MG63 (cell line): ENCODE measurements at regions not wholly inside any gene's neighbourhood (a gene's known extent, or its start where the extent isn't known, plus 50 kb on each side); places are given as distances from the start of the nearest gene placed in this dataset.

Experiments
- DNase-seq: peaks from one replicate; pipeline ENCODE4 v3.0.0-alpha.2; 2020
- H3K27me3 ChIP-seq: fragments of 250-450 bp; sonication (Bioruptor Pico); 2 replicates; pipeline ENCODE4 v1.5.1; 2020; ENCODE audit warnings: mild to moderate bottlenecking, moderate library complexity
- H3K36me3 ChIP-seq: fragments of 250-450 bp; sonication (Bioruptor Pico); 2 replicates; pipeline ENCODE4 v1.5.1; 2020; ENCODE audit warnings: mild to moderate bottlenecking, moderate library complexity
- H3K4me3 ChIP-seq: fragments of 250-450 bp; sonication (Bioruptor Pico); 2 replicates; pipeline ENCODE4 v1.5.1; 2020; ENCODE audit warnings: mild to moderate bottlenecking, moderate library complexity
- H3K9me3 ChIP-seq: fragments of 250-450 bp; sonication (Bioruptor Pico); 2 replicates; pipeline ENCODE4 v1.5.1; 2020; ENCODE audit warnings: mild to moderate bottlenecking, moderate library complexity

GRCh38 chr21:23488245-23488644, 2119.0 kb downstream of the MRPL39 start:
- no peaks in the 10 kb centered on the region for H3K27me3 ChIP-seq
- H3K9me3 ChIP-seq, result no peaks in the 10 kb centered on the region
- H3K36me3 ChIP-seq, result no peaks in the 10 kb centered on the region
- H3K4me3 ChIP-seq, result no peak overlapping the region
- no peak for DNase-seq

GRCh38 chr21:23480591-23481270, 2126.6 kb downstream of the MRPL39 start:
- H3K27me3 ChIP-seq, result no peaks in the 10 kb centered on the region
- no peak overlapping the region for H3K4me3 ChIP-seq
- H3K9me3 ChIP-seq, result no peaks in the 10 kb centered on the region
- no peaks in the 10 kb centered on the region for H3K36me3 ChIP-seq
- no peak for DNase-seq

GRCh38 chr21:23478381-23478780, 2128.9 kb downstream of the MRPL39 start:
- Histone ChIP-seq H3K9me3 (no peaks in the 10 kb centered on the region), H3K4me3 (no peak overlapping the region), H3K27me3 (no peaks in the 10 kb centered on the region), H3K36me3 (no peaks in the 10 kb centered on the region)
- DNase-seq, result no peak

- Histone ChIP-seq H3K9me3 (no peaks in the 10 kb centered on the region), H3K4me3 (no peak overlapping the region), H3K27me3 (no peaks in the 10 kb centered on the region), H3K36me3 (no peaks in the 10 kb centered on the region)
- DNase-seq, result no peak
These were observed 2131.7 kb downstream of the MRPL39 start for GRCh38 chr21:23475281-23476219.

- H3K4me3 ChIP-seq, result no peak overlapping the region
- H3K9me3 ChIP-seq, result no peaks in the 10 kb centered on the region
- no peaks in the 10 kb centered on the region for H3K27me3 ChIP-seq
- no peak for DNase-seq
- H3K36me3 ChIP-seq, result no peaks in the 10 kb centered on the region
These were observed 2135.4 kb downstream of the MRPL39 start for GRCh38 chr21:23471877-23472276.

GRCh38 chr21:23463365-23463764, 2143.9 kb downstream of the MRPL39 start:
- Histone ChIP-seq H3K9me3 (no peaks in the 10 kb centered on the region), H3K36me3 (no peaks in the 10 kb centered on the region)

GRCh38 chr21:23455676-23456075, 2151.6 kb downstream of the MRPL39 start:
- no peaks in the 10 kb centered on the region for H3K27me3 ChIP-seq
- no peaks in the 10 kb centered on the region for H3K36me3 ChIP-seq
- no peaks in the 10 kb centered on the region for H3K9me3 ChIP-seq
- DNase-seq, result no peak
- peak overlapping the region; percentile 31 for H3K4me3 ChIP-seq

More at GRCh38 chr21:23463365-23463764, 2143.9 kb downstream of the MRPL39 start:
- H3K27me3 ChIP-seq, result no peaks in the 10 kb centered on the region
- no peak for DNase-seq
- H3K4me3 ChIP-seq, result no peak overlapping the region

GRCh38 chr21:23452384-23453083, 2154.7 kb downstream of the MRPL39 start:
- Histone ChIP-seq H3K27me3 (no peaks in the 10 kb centered on the region), H3K4me3 (no peak overlapping the region), H3K36me3 (no peaks in the 10 kb centered on the region), H3K9me3 (no peaks in the 10 kb centered on the region)
- peak; percentile 5 for DNase-seq

GRCh38 chr21:23445307-23445706, 2162.0 kb downstream of the MRPL39 start:
- H3K36me3 ChIP-seq, result no peaks in the 10 kb centered on the region
- H3K27me3 ChIP-seq, result no peaks in the 10 kb centered on the region
- no peak overlapping the region for H3K4me3 ChIP-seq
- H3K9me3 ChIP-seq, result no peaks in the 10 kb centered on the region
- DNase-seq, result no peak

- no peaks in the 10 kb centered on the region for H3K36me3 ChIP-seq
- DNase-seq, result no peak
- H3K9me3 ChIP-seq, result no peaks in the 10 kb centered on the region
- H3K4me3 ChIP-seq, result no peak overlapping the region
- no peaks in the 10 kb centered on the region for H3K27me3 ChIP-seq
These were observed 2169.2 kb downstream of the MRPL39 start for GRCh38 chr21:23438081-23438480.

GRCh38 chr21:23402929-23403520, 2204.3 kb downstream of the MRPL39 start:
- Histone ChIP-seq H3K27me3 (no peaks in the 10 kb centered on the region), H3K9me3 (no peaks in the 10 kb centered on the region), H3K4me3 (no peak overlapping the region), H3K36me3 (no peaks in the 10 kb centered on the region)
- no peak for DNase-seq

- no peaks in the 10 kb centered on the region for H3K9me3 ChIP-seq
- no peaks in the 10 kb centered on the region for H3K36me3 ChIP-seq
- no peaks in the 10 kb centered on the region for H3K27me3 ChIP-seq
- no peak for DNase-seq
- H3K4me3 ChIP-seq, result no peak overlapping the region
These were observed 2206.0 kb downstream of the MRPL39 start for GRCh38 chr21:23401278-23401677.

GRCh38 chr21:23398726-23399125, 2208.6 kb downstream of the MRPL39 start:
- DNase-seq, result no peak
- no peaks in the 10 kb centered on the region for H3K9me3 ChIP-seq
- no peaks in the 10 kb centered on the region for H3K27me3 ChIP-seq
- H3K4me3 ChIP-seq, result no peak overlapping the region
- no peaks in the 10 kb centered on the region for H3K36me3 ChIP-seq

GRCh38 chr21:23394458-23394857, 2212.8 kb downstream of the MRPL39 start:
- no peak for DNase-seq
- H3K4me3 ChIP-seq, result no peak overlapping the region
- no peaks in the 10 kb centered on the region for H3K36me3 ChIP-seq
- no peaks in the 10 kb centered on the region for H3K27me3 ChIP-seq
- no peaks in the 10 kb centered on the region for H3K9me3 ChIP-seq

GRCh38 chr21:23384679-23385078, 2222.6 kb downstream of the MRPL39 start:
- Histone ChIP-seq H3K27me3 (no peaks in the 10 kb centered on the region), H3K4me3 (no peak overlapping the region), H3K9me3 (no peaks in the 10 kb centered on the region), H3K36me3 (no peaks in the 10 kb centered on the region)
- no peak for DNase-seq

GRCh38 chr21:23374155-23374554, 2233.1 kb downstream of the MRPL39 start:
- Histone ChIP-seq H3K36me3 (no peaks in the 10 kb centered on the region), H3K27me3 (no peaks in the 10 kb centered on the region), H3K9me3 (no peaks in the 10 kb centered on the region; the same call in 1 of the 2 replicates), H3K4me3 (no peak overlapping the region)
- no peak for DNase-seq

- Histone ChIP-seq H3K4me3 (no peak overlapping the region), H3K9me3 (peaks cover 1% of the 10 kb centered on the region; the same call in 1 of the 2 replicates), H3K36me3 (no peaks in the 10 kb centered on the region), H3K27me3 (no peaks in the 10 kb centered on the region)
- no peak for DNase-seq
These were observed 2250.4 kb downstream of the MRPL39 start for GRCh38 chr21:23356905-23357304.
